ENCODE measurements at regions not wholly inside any gene's neighbourhood (a gene's known extent, or its start where the extent isn't known, plus 50 kb on each side); places are given as distances from the start of the nearest gene placed in this dataset.
"Not testable (repeated sequence)": the region's sequence is repeated elsewhere in the genome, so short reads cannot be mapped to it uniquely, and the experiment has no call there.

- Histone ChIP-seq H3F3A (replicated peaks; ENCODE audit: insufficient read depth) (no peaks in the 10 kb centered on the region), H4K20me1 (ENCODE audit: insufficient read depth) (no peaks in the 10 kb centered on the region), H3K79me2 (ENCODE audit: insufficient read depth) (no peaks in the 10 kb centered on the region), H3K36me3 (replicated peaks in 1 of 2; ENCODE audit: control insufficient read depth in 1 of 2, insufficient read depth in 2 of 2, low read length in 1 of 2) (no peaks in the 10 kb centered on the region), H2AFZ (ENCODE audit: low read depth) (no peak overlapping the region), H3K9ac (no peak overlapping the region), H3K4me1 (ENCODE audit: control insufficient read depth in 1 of 2, insufficient read depth in 2 of 2, low read depth in 1 of 2, low read length in 1 of 2) (no peaks in the 10 kb centered on the region), H3K27ac (ENCODE audit: low read depth in 2 of 2, low read length in 1 of 2) (no peak overlapping the region), H3K27me3 (ENCODE audit: insufficient read depth) (no peaks in the 10 kb centered on the region), H3K9me2 (no peaks in the 10 kb centered on the region), H3K4me3 (ENCODE audit: low read depth in 2 of 2, low read length in 1 of 2) (no peak overlapping the region), H3K4me2 (no peak overlapping the region), H3K9me3 (no peaks in the 10 kb centered on the region)
- ChIA-PET POLR2A (no interaction called here), CTCF (no interaction called here)
- 5% methylated on average over 6 of the region's 6 CpGs for WGBS (ENCODE audit: low lambda C conversion rate)
- DNase-seq = no peak
- TF ChIP-seq PBX3 (IDR thresholded peaks at IDR 0.05) = no peak
- TF ChIP-seq SIN3A (IDR thresholded peaks at IDR 0.05; ENCODE audit: borderline replicate concordance, low read depth, low read length) = no peak
- TF ChIP-seq GABPA (IDR thresholded peaks at IDR 0.05; ENCODE audit: low read depth) = no peak
- no peak for TF ChIP-seq ZBTB33 (IDR thresholded peaks at IDR 0.05; ENCODE audit: borderline replicate concordance, low read depth)
- TF ChIP-seq JUND (IDR thresholded peaks at IDR 0.05) = no peak
- TF ChIP-seq POLR2AphosphoS5 (IDR thresholded peaks at IDR 0.05; ENCODE audit: low read depth, low read length) = no peak
- no peak for TF ChIP-seq MEF2A (IDR thresholded peaks at IDR 0.05; ENCODE audit: borderline replicate concordance, low read depth)
- no peak for TF ChIP-seq TCF12 (IDR thresholded peaks at IDR 0.05)
- no peak for TF ChIP-seq FOXM1 (IDR thresholded peaks at IDR 0.05; ENCODE audit: low read depth)
Observed at GRCh38 chr16:13351181-13351580, 449.8 kb downstream of the SHISA9 start.

GRCh38 chr16:13351601-13352217 lies 450.3 kb downstream of the SHISA9 start:
- Histone ChIP-seq H4K20me1 (ENCODE audit: insufficient read depth) (no peaks in the 10 kb centered on the region), H3K4me2 (no peak overlapping the region), H3F3A (replicated peaks; ENCODE audit: insufficient read depth) (no peaks in the 10 kb centered on the region), H3K9ac (no peak overlapping the region), H3K9me2 (no peaks in the 10 kb centered on the region), H3K36me3 (replicated peaks in 1 of 2; ENCODE audit: control insufficient read depth in 1 of 2, insufficient read depth in 2 of 2, low read length in 1 of 2) (no peaks in the 10 kb centered on the region), H3K9me3 (no peaks in the 10 kb centered on the region), H3K27me3 (ENCODE audit: insufficient read depth) (no peaks in the 10 kb centered on the region), H3K79me2 (ENCODE audit: insufficient read depth) (no peaks in the 10 kb centered on the region), H3K4me1 (ENCODE audit: control insufficient read depth in 1 of 2, insufficient read depth in 2 of 2, low read depth in 1 of 2, low read length in 1 of 2) (no peaks in the 10 kb centered on the region), H3K4me3 (ENCODE audit: low read depth in 2 of 2, low read length in 1 of 2) (no peak overlapping the region), H2AFZ (ENCODE audit: low read depth) (no peak overlapping the region), H3K27ac (ENCODE audit: low read depth in 2 of 2, low read length in 1 of 2) (no peak overlapping the region)
- ChIA-PET CTCF (no interaction called here), POLR2A (no interaction called here)
- WGBS (ENCODE audit: low lambda C conversion rate) = 13% methylated on average over 4 of the region's 4 CpGs
- TF ChIP-seq MAX (IDR thresholded peaks at IDR 0.05; ENCODE audit: low read depth) (no peak), REST (IDR thresholded peaks at IDR 0.05; ENCODE audit: low read depth, low read length) (no peak), MXI1 (IDR thresholded peaks at IDR 0.05; ENCODE audit: low read depth, low read length) (no peak), PBX3 (IDR thresholded peaks at IDR 0.05) (no peak), CTCF (IDR thresholded peaks at IDR 0.05) (no peak)
- no peak for DNase-seq

- CTCF ChIA-PET; DNase-seq; H2AFZ ChIP-seq (ENCODE audit: low read depth); H3K4me1 ChIP-seq (ENCODE audit: control insufficient read depth in 1 of 2, insufficient read depth in 2 of 2, low read depth in 1 of 2, low read length in 1 of 2); H3F3A ChIP-seq (replicated peaks; ENCODE audit: insufficient read depth); H3K79me2 ChIP-seq (ENCODE audit: insufficient read depth); H3K27me3 ChIP-seq (ENCODE audit: insufficient read depth); H3K4me2 ChIP-seq; H3K36me3 ChIP-seq (replicated peaks in 1 of 2; ENCODE audit: control insufficient read depth in 1 of 2, insufficient read depth in 2 of 2, low read length in 1 of 2); H4K20me1 ChIP-seq (ENCODE audit: insufficient read depth); H3K4me3 ChIP-seq (ENCODE audit: low read depth in 2 of 2, low read length in 1 of 2); H3K9me2 ChIP-seq; H3K9ac ChIP-seq; H3K9me3 ChIP-seq; H3K27ac ChIP-seq (ENCODE audit: low read depth in 2 of 2, low read length in 1 of 2); POLR2A ChIA-PET: not testable (repeated sequence)
- 6% methylated on average over 7 of the region's 7 CpGs for WGBS (ENCODE audit: low lambda C conversion rate)
Observed at GRCh38 chr16:13352796-13353195, 451.4 kb downstream of the SHISA9 start.

Measured in SK-N-SH (cell line).